Epithelial cell of esophagus (primary cell): ENCODE measurements at regions not wholly inside any gene's neighbourhood (a gene's known extent, or its start where the extent isn't known, plus 50 kb on each side); places are given as distances from the start of the nearest gene placed in this dataset.

ENCODE experiments used
- DNase-seq: peaks from one replicate; pipeline ENCODE4 v3.0.0; 2010; ENCODE audit warnings: low read depth
- H3K4me3 ChIP-seq: 2 replicates; pipeline ENCODE4 v1.5.1; 2011; ENCODE audit warnings: mild to moderate bottlenecking, low read length, control low read depth
- CTCF ChIP-seq: IDR thresholded peaks from 2 replicates; pipeline ENCODE4 v1.5.1; 2011; ENCODE audit warnings: low read depth, mild to moderate bottlenecking, low read length, control low read depth, inconsistent platforms; ENCODE audit not compliant: insufficient read depth; ENCODE audit errors: missing control alignments

GRCh38 chr9:16309469-16310271 is 560.8 kb downstream of the BNC2 start:
- no peak for TF ChIP-seq CTCF
- no peak overlapping the region for H3K4me3 ChIP-seq
- peak; percentile 27 for DNase-seq

GRCh38 chr9:16310278-16311110 is 560.0 kb downstream of the BNC2 start:
- H3K4me3 ChIP-seq, result no peak overlapping the region
- no peak for DNase-seq
- no peak for TF ChIP-seq CTCF

- no peak for DNase-seq
- TF ChIP-seq CTCF, result no peak
- no peak overlapping the region for H3K4me3 ChIP-seq
These were observed 558.4 kb downstream of the BNC2 start for GRCh38 chr9:16312116-16312515.

- no peak for DNase-seq
- TF ChIP-seq CTCF, result no peak
- no peak overlapping the region for H3K4me3 ChIP-seq
These were observed 557.4 kb downstream of the BNC2 start for GRCh38 chr9:16312962-16313546.

GRCh38 chr9:16314476-16314875 is 556.0 kb downstream of the BNC2 start:
- DNase-seq, result no peak
- no peak overlapping the region for H3K4me3 ChIP-seq
- TF ChIP-seq CTCF, result no peak

- no peak for TF ChIP-seq CTCF
- no peak overlapping the region for H3K4me3 ChIP-seq
- DNase-seq, result no peak
These were observed 554.8 kb downstream of the BNC2 start for GRCh38 chr9:16315720-16316119.
